ENCODE measurements at regions not wholly inside any gene's neighbourhood (a gene's known extent, or its start where the extent isn't known, plus 50 kb on each side); places are given as distances from the start of the nearest gene placed in this dataset.

GRCh38 chr21:32103361-32103760 lies 175.5 kb downstream of the MIS18A start:
- TF ChIP-seq CTCF (conservative IDR thresholded peaks at IDR 0.05; ENCODE audit: low read depth, low read length) (no peak), EZH2 (IDR thresholded peaks at IDR 0.05; ENCODE audit: borderline replicate concordance, low read depth, low read length, poor library complexity, severe bottlenecking) (no peak)

Measured in A673 (cell line).